Stimulated activated CD8-positive, alpha-beta memory T cell treated with anti-CD3 and anti-CD28 coated beads, Interleukin-4, amount 100 ng/mL, for 1 hour (primary cell): ENCODE measurements at regions not wholly inside any gene's neighbourhood (a gene's known extent, or its start where the extent isn't known, plus 50 kb on each side); places are given as distances from the start of the nearest gene placed in this dataset.
A peak's percentile ranks its signal among the peaks of the same experiment; 100 is the strongest.
"Not testable (repeated sequence)": the region's sequence is repeated elsewhere in the genome, so short reads cannot be mapped to it uniquely, and the experiment has no call there.

ENCODE experiments used
- DNase-seq, 2 donors: peaks; one replicate each; pipeline ENCODE4 v3.0.0-alpha.2; 2020; ENCODE audit warnings: low read depth in 2 of 2, low spot score in 1 of 2

- DNase-seq, result not testable (repeated sequence)
Measured at GRCh38 chr11:69916251-69916649, 97.0 kb upstream of the FGF3 start.

GRCh38 chr11:69916806-69917387 is 97.7 kb upstream of the FGF3 start:
- DNase-seq, result no peak

GRCh38 chr11:69917529-69917928 is 98.3 kb upstream of the FGF3 start:
- DNase-seq, result no peak

GRCh38 chr11:69918231-69918937 is 99.2 kb upstream of the FGF3 start:
- DNase-seq, result no peak

- peak; percentile 35 to 44 for DNase-seq
Measured at GRCh38 chr11:69918938-69919650, 99.9 kb upstream of the FGF3 start.

- DNase-seq, result no peak
Measured at GRCh38 chr11:69919659-69920344, 100.6 kb upstream of the FGF3 start.

- DNase-seq, result no peak
Measured at GRCh38 chr11:69920345-69921127, 101.3 kb upstream of the FGF3 start.

- DNase-seq, result no peak
Measured at GRCh38 chr11:69921128-69922014, 102.2 kb upstream of the FGF3 start.

- DNase-seq, result no peak
Measured at GRCh38 chr11:69922015-69922595, 102.9 kb upstream of the FGF3 start.

- no peak for DNase-seq
Measured at GRCh38 chr11:69922596-69923111, 103.4 kb upstream of the FGF3 start.

GRCh38 chr11:69923196-69923595 is 104.0 kb upstream of the FGF3 start:
- DNase-seq, result no peak

GRCh38 chr11:69923641-69924307 is 104.6 kb upstream of the FGF3 start:
- DNase-seq, result no peak

GRCh38 chr11:69924308-69925161 is 105.3 kb upstream of the FGF3 start:
- no peak for DNase-seq

GRCh38 chr11:69925366-69926196 is 106.4 kb upstream of the FGF3 start:
- DNase-seq, result no peak

GRCh38 chr11:69926376-69927050 is 107.3 kb upstream of the FGF3 start:
- no peak for DNase-seq

- DNase-seq, result no peak
Measured at GRCh38 chr11:69928121-69928520, 108.9 kb upstream of the FGF3 start.
